ENCODE measurements at regions not wholly inside any gene's neighbourhood (a gene's known extent, or its start where the extent isn't known, plus 50 kb on each side); places are given as distances from the start of the nearest gene placed in this dataset.
"Not testable (repeated sequence)": the region's sequence is repeated elsewhere in the genome, so short reads cannot be mapped to it uniquely, and the experiment has no call there.

- H3K27ac ChIP-seq (replicated peaks): no peak overlapping the region
- H3K27me3 ChIP-seq (ENCODE audit: low read depth): no peaks in the 10 kb centered on the region
- H3K9me3 ChIP-seq (replicated peaks): peaks cover 20% of the 10 kb centered on the region
- DNase-seq: no peak
- intact Hi-C loops (cut with micrococcal nuclease): no loop called here
- H3K4me1 ChIP-seq: peaks cover 7% of the 10 kb centered on the region
- TF ChIP-seq CTCF (IDR thresholded peaks at IDR 0.05; ENCODE audit: borderline replicate concordance): no peak
- no peak overlapping the region for H3K4me3 ChIP-seq
- no peaks in the 10 kb centered on the region for H3K36me3 ChIP-seq
Observed at GRCh38 chr3:4166540-4166939, 136.6 kb upstream of the SETMAR start.

GRCh38 chr3:4167230-4167629 lies 135.9 kb upstream of the SETMAR start:
- H3K36me3 ChIP-seq; intact Hi-C loops (cut with micrococcal nuclease); H3K27me3 ChIP-seq (ENCODE audit: low read depth); H3K4me3 ChIP-seq; H3K4me1 ChIP-seq; H3K27ac ChIP-seq (replicated peaks); DNase-seq: not testable (repeated sequence)
- H3K9me3 ChIP-seq (replicated peaks): peaks cover 20% of the 10 kb centered on the region

- no peak for TF ChIP-seq CTCF (IDR thresholded peaks at IDR 0.05; ENCODE audit: borderline replicate concordance)
- Histone ChIP-seq H3K27ac (replicated peaks) (no peak overlapping the region), H3K4me3 (no peak overlapping the region), H3K27me3 (ENCODE audit: low read depth) (no peaks in the 10 kb centered on the region), H3K9me3 (replicated peaks) (peaks cover 14% of the 10 kb centered on the region), H3K4me1 (no peaks in the 10 kb centered on the region), H3K36me3 (no peaks in the 10 kb centered on the region)
- intact Hi-C loops (cut with micrococcal nuclease): no loop called here
- no peak for DNase-seq
Observed at GRCh38 chr3:4174791-4175190, 128.4 kb upstream of the SETMAR start.

GRCh38 chr3:4191971-4192370 lies 111.2 kb upstream of the SETMAR start:
- no peaks in the 10 kb centered on the region for H3K4me1 ChIP-seq
- intact Hi-C loops (cut with micrococcal nuclease): no loop called here
- H3K9me3 ChIP-seq (replicated peaks): peaks cover 8% of the 10 kb centered on the region
- H3K36me3 ChIP-seq: no peaks in the 10 kb centered on the region
- no peak overlapping the region for H3K4me3 ChIP-seq
- H3K27ac ChIP-seq (replicated peaks): no peak overlapping the region
- no peak for TF ChIP-seq CTCF (IDR thresholded peaks at IDR 0.05; ENCODE audit: borderline replicate concordance)
- no peaks in the 10 kb centered on the region for H3K27me3 ChIP-seq (ENCODE audit: low read depth)
- no peak for DNase-seq

- Histone ChIP-seq H3K9me3 (replicated peaks) (peaks cover 8% of the 10 kb centered on the region), H3K4me3 (no peak overlapping the region), H3K36me3 (no peaks in the 10 kb centered on the region), H3K4me1 (no peaks in the 10 kb centered on the region), H3K27me3 (ENCODE audit: low read depth) (no peaks in the 10 kb centered on the region), H3K27ac (replicated peaks) (no peak overlapping the region)
- intact Hi-C loops (cut with micrococcal nuclease): no loop called here
- no peak for DNase-seq
- TF ChIP-seq CTCF (IDR thresholded peaks at IDR 0.05; ENCODE audit: borderline replicate concordance): no peak
Observed at GRCh38 chr3:4195006-4195405, 108.2 kb upstream of the SETMAR start.

- Histone ChIP-seq H3K27me3 (ENCODE audit: low read depth) (no peaks in the 10 kb centered on the region), H3K36me3 (no peaks in the 10 kb centered on the region), H3K4me3 (no peak overlapping the region), H3K9me3 (replicated peaks) (peaks cover 8% of the 10 kb centered on the region), H3K4me1 (no peaks in the 10 kb centered on the region), H3K27ac (replicated peaks) (no peak overlapping the region)
- DNase-seq: no peak
- no peak for TF ChIP-seq CTCF (IDR thresholded peaks at IDR 0.05; ENCODE audit: borderline replicate concordance)
- intact Hi-C loops (cut with micrococcal nuclease): no loop called here
Observed at GRCh38 chr3:4196506-4197147, 106.5 kb upstream of the SETMAR start.

All from left ventricle myocardium inferior (tissue), 1 donor.